ENCODE measurements at regions not wholly inside any gene's neighbourhood (a gene's known extent, or its start where the extent isn't known, plus 50 kb on each side); places are given as distances from the start of the nearest gene placed in this dataset.

DNA sequence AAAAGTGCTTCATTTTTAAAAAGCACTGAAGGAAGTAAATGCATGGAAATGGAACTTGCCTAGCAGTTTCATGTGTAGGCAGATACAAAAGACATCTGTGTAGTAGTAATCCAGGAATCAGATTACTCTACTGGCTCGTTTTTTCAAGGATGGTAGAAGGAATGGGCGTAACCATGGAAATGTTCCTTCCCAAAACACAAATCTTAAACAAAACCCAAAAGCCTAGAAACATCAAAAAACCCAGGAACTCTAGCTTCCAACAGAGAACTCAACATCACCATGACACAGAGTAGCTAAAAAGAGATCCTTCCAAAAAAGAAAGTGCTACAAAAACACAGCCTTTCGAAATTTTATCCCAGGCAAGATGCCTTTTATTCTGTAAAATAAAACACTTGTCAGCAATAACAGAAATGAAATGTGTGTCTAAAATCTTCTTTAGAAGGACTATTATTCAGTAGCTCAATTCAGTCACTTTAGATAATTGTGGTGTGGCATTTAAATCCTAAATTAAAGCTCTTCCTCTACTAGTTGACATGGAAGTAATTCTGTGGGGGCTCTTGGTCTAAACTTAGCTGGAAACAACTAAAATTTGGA is 81.7 kb downstream of the FAM217A start:
- no peak for TF ChIP-seq FOXK2 (IDR thresholded peaks at IDR 0.05)
- TF ChIP-seq SP1 (IDR thresholded peaks at IDR 0.05): no peak
- no peak for TF ChIP-seq CTBP1 (IDR thresholded peaks at IDR 0.05; ENCODE audit: borderline replicate concordance)
- TF ChIP-seq, protein P1, sequence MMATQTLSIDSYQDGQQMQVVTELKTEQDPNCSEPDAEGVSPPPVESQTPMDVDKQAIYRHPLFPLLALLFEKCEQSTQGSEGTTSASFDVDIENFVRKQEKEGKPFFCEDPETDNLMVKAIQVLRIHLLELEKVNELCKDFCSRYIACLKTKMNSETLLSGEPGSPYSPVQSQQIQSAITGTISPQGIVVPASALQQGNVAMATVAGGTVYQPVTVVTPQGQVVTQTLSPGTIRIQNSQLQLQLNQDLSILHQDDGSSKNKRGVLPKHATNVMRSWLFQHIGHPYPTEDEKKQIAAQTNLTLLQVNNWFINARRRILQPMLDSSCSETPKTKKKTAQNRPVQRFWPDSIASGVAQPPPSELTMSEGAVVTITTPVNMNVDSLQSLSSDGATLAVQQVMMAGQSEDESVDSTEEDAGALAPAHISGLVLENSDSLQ (IDR thresholded peaks at IDR 0.05): no peak
- TF ChIP-seq BHLHE40 (IDR thresholded peaks at IDR 0.05; ENCODE audit: borderline replicate concordance): no peak
- TF ChIP-seq ARNT (IDR thresholded peaks at IDR 0.05): no peak
- no peak for TF ChIP-seq ELF4 (IDR thresholded peaks at IDR 0.05)
